HG03159 (cell line): ENCODE measurements at regions not wholly inside any gene's neighbourhood (a gene's known extent, or its start where the extent isn't known, plus 50 kb on each side); places are given as distances from the start of the nearest gene placed in this dataset.

ENCODE experiments used
- ATAC-seq: cut with Tn5 transposase; IDR thresholded peaks from one replicate; pipeline ENCODE4 v1.9.1; 2021; ENCODE audit warnings: mild to moderate bottlenecking, moderate library complexity; ENCODE audit not compliant: unreplicated experiment

GRCh38 chr7:73963252-73963822 is 64.6 kb upstream of the ELN start:
- no peak for ATAC-seq

GRCh38 chr7:73964786-73965185 is 63.2 kb upstream of the ELN start:
- ATAC-seq = no peak

- ATAC-seq = no peak
Observed at GRCh38 chr7:73966062-73966940, 61.7 kb upstream of the ELN start.

GRCh38 chr7:73966941-73967831 is 60.8 kb upstream of the ELN start:
- no peak for ATAC-seq

- no peak for ATAC-seq
Observed at GRCh38 chr7:73967832-73968290, 60.1 kb upstream of the ELN start.

- ATAC-seq = no peak
Observed at GRCh38 chr7:73968487-73968886, 59.5 kb upstream of the ELN start.

GRCh38 chr7:73969991-73970390 is 58.0 kb upstream of the ELN start:
- ATAC-seq = no peak

GRCh38 chr7:73970801-73971229 is 57.2 kb upstream of the ELN start:
- ATAC-seq = no peak

GRCh38 chr7:73971322-73971703 is 56.7 kb upstream of the ELN start:
- peak; percentile 74 for ATAC-seq

- no peak for ATAC-seq
Observed at GRCh38 chr7:73971704-73972341, 56.1 kb upstream of the ELN start.

- no peak for ATAC-seq
Observed at GRCh38 chr7:73972614-73973013, 55.4 kb upstream of the ELN start.

GRCh38 chr7:73973091-73973490 is 54.9 kb upstream of the ELN start:
- no peak for ATAC-seq

GRCh38 chr7:73974101-73974947 is 53.6 kb upstream of the ELN start:
- no peak for ATAC-seq

- ATAC-seq = no peak
Observed at GRCh38 chr7:73974948-73975926, 52.7 kb upstream of the ELN start.

GRCh38 chr7:73976761-73977618 is 51.0 kb upstream of the ELN start:
- ATAC-seq = no peak

- ATAC-seq = no peak
Observed at GRCh38 chr7:73977619-73978618, 50.1 kb upstream of the ELN start.
